ENCODE measurements at regions not wholly inside any gene's neighbourhood (a gene's known extent, or its start where the extent isn't known, plus 50 kb on each side); places are given as distances from the start of the nearest gene placed in this dataset.

DNA sequence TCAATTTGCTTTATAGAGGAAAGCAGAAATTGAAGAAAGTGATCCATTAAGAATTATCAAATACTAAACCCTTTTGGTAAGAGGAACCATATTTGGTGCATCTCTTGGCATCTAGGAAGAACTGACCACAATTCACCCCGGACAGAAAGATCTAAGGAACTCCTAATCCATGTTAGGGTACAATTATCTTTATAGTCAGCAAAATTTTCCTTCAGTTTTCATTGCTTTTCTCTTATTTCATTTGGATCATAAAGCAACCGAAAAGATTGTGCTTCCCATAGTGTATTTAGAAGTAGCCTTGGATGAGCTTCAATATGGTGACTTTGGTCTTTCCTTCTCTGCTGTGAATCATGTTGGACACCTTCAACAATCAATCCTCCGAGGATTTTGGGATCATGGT lies 50.1 kb upstream of the IGFBP5 start:
- Histone ChIP-seq H3K4me3 (ENCODE audit: low read depth in 2 of 2, low read length in 1 of 2) (no peak overlapping the region), H3K4me2 (no peak overlapping the region), H3F3A (replicated peaks; ENCODE audit: insufficient read depth) (no peaks in the 10 kb centered on the region), H3K27me3 (ENCODE audit: insufficient read depth) (0 out of 2 replicates have a peak, but pooled peaks cover 12% of the 10 kb centered on the region), H3K4me1 (ENCODE audit: control insufficient read depth in 1 of 2, insufficient read depth in 2 of 2, low read depth in 1 of 2, low read length in 1 of 2) (peaks cover 0 to 2% of the 10 kb centered on the region in 2 experiments; a peak in 1 of 4 replicates), H3K9me3 (no peaks in the 10 kb centered on the region), H3K9me2 (no peaks in the 10 kb centered on the region), H3K36me3 (replicated peaks in 1 of 2; ENCODE audit: control insufficient read depth in 1 of 2, insufficient read depth in 2 of 2, low read length in 1 of 2) (no peaks in the 10 kb centered on the region), H3K27ac (ENCODE audit: low read depth in 2 of 2, low read length in 1 of 2) (no peak overlapping the region), H3K9ac (no peak overlapping the region), H3K79me2 (ENCODE audit: insufficient read depth) (no peaks in the 10 kb centered on the region), H4K20me1 (ENCODE audit: insufficient read depth) (no peaks in the 10 kb centered on the region), H2AFZ (ENCODE audit: low read depth) (no peak overlapping the region)
- DNase-seq, result no peak
- 29% methylated on average over 3 of the region's 3 CpGs for WGBS (ENCODE audit: low lambda C conversion rate)
- TF ChIP-seq MEF2A (IDR thresholded peaks at IDR 0.05; ENCODE audit: borderline replicate concordance, low read depth), result no peak
- TF ChIP-seq, protein P1, sequence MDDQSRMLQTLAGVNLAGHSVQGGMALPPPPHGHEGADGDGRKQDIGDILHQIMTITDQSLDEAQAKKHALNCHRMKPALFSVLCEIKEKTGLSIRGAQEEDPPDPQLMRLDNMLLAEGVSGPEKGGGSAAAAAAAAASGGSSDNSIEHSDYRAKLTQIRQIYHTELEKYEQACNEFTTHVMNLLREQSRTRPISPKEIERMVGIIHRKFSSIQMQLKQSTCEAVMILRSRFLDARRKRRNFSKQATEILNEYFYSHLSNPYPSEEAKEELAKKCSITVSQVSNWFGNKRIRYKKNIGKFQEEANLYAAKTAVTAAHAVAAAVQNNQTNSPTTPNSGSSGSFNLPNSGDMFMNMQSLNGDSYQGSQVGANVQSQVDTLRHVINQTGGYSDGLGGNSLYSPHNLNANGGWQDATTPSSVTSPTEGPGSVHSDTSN (IDR thresholded peaks at IDR 0.05), result no peak
- TF ChIP-seq, protein P2, sequence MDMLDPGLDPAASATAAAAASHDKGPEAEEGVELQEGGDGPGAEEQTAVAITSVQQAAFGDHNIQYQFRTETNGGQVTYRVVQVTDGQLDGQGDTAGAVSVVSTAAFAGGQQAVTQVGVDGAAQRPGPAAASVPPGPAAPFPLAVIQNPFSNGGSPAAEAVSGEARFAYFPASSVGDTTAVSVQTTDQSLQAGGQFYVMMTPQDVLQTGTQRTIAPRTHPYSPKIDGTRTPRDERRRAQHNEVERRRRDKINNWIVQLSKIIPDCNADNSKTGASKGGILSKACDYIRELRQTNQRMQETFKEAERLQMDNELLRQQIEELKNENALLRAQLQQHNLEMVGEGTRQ (IDR thresholded peaks at IDR 0.05; ENCODE audit: borderline replicate concordance, low read depth, low read length), result no peak
- no peak for TF ChIP-seq TAF1 (IDR thresholded peaks at IDR 0.05; ENCODE audit: borderline replicate concordance, low read depth, low read length)
- no peak for TF ChIP-seq JUND (IDR thresholded peaks at IDR 0.05)
- no peak for TF ChIP-seq EP300 (IDR thresholded peaks at IDR 0.05; ENCODE audit: borderline replicate concordance in 1 of 2, low read depth in 1 of 2, low read length in 1 of 2)
- no peak for TF ChIP-seq SIN3A (IDR thresholded peaks at IDR 0.05; ENCODE audit: borderline replicate concordance, low read depth, low read length)
- no peak for TF ChIP-seq CHD2 (IDR thresholded peaks at IDR 0.05; ENCODE audit: low read length, partially characterized antibody)
- no peak for TF ChIP-seq NFIC (IDR thresholded peaks at IDR 0.05; ENCODE audit: borderline replicate concordance)
- TF ChIP-seq, protein P3, sequence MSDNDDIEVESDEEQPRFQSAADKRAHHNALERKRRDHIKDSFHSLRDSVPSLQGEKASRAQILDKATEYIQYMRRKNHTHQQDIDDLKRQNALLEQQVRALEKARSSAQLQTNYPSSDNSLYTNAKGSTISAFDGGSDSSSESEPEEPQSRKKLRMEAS (IDR thresholded peaks at IDR 0.05; ENCODE audit: low read depth), result no peak
- no peak for TF ChIP-seq TCF12 (IDR thresholded peaks at IDR 0.05)
- TF ChIP-seq, protein P4, sequence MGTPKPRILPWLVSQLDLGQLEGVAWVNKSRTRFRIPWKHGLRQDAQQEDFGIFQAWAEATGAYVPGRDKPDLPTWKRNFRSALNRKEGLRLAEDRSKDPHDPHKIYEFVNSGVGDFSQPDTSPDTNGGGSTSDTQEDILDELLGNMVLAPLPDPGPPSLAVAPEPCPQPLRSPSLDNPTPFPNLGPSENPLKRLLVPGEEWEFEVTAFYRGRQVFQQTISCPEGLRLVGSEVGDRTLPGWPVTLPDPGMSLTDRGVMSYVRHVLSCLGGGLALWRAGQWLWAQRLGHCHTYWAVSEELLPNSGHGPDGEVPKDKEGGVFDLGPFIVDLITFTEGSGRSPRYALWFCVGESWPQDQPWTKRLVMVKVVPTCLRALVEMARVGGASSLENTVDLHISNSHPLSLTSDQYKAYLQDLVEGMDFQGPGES (IDR thresholded peaks at IDR 0.05; ENCODE audit: low read depth, low read length), result no peak
- TF ChIP-seq RFX5 (IDR thresholded peaks at IDR 0.05; ENCODE audit: low read length), result no peak
- TF ChIP-seq MXI1 (IDR thresholded peaks at IDR 0.05; ENCODE audit: low read depth, low read length), result no peak
- TF ChIP-seq, protein P5, sequence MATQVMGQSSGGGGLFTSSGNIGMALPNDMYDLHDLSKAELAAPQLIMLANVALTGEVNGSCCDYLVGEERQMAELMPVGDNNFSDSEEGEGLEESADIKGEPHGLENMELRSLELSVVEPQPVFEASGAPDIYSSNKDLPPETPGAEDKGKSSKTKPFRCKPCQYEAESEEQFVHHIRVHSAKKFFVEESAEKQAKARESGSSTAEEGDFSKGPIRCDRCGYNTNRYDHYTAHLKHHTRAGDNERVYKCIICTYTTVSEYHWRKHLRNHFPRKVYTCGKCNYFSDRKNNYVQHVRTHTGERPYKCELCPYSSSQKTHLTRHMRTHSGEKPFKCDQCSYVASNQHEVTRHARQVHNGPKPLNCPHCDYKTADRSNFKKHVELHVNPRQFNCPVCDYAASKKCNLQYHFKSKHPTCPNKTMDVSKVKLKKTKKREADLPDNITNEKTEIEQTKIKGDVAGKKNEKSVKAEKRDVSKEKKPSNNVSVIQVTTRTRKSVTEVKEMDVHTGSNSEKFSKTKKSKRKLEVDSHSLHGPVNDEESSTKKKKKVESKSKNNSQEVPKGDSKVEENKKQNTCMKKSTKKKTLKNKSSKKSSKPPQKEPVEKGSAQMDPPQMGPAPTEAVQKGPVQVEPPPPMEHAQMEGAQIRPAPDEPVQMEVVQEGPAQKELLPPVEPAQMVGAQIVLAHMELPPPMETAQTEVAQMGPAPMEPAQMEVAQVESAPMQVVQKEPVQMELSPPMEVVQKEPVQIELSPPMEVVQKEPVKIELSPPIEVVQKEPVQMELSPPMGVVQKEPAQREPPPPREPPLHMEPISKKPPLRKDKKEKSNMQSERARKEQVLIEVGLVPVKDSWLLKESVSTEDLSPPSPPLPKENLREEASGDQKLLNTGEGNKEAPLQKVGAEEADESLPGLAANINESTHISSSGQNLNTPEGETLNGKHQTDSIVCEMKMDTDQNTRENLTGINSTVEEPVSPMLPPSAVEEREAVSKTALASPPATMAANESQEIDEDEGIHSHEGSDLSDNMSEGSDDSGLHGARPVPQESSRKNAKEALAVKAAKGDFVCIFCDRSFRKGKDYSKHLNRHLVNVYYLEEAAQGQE (IDR thresholded peaks at IDR 0.05; ENCODE audit: low read depth, low read length), result no peak
- TF ChIP-seq, protein P6, sequence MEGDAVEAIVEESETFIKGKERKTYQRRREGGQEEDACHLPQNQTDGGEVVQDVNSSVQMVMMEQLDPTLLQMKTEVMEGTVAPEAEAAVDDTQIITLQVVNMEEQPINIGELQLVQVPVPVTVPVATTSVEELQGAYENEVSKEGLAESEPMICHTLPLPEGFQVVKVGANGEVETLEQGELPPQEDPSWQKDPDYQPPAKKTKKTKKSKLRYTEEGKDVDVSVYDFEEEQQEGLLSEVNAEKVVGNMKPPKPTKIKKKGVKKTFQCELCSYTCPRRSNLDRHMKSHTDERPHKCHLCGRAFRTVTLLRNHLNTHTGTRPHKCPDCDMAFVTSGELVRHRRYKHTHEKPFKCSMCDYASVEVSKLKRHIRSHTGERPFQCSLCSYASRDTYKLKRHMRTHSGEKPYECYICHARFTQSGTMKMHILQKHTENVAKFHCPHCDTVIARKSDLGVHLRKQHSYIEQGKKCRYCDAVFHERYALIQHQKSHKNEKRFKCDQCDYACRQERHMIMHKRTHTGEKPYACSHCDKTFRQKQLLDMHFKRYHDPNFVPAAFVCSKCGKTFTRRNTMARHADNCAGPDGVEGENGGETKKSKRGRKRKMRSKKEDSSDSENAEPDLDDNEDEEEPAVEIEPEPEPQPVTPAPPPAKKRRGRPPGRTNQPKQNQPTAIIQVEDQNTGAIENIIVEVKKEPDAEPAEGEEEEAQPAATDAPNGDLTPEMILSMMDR (IDR thresholded peaks at IDR 0.05), result no peak
- TF ChIP-seq, protein P7, sequence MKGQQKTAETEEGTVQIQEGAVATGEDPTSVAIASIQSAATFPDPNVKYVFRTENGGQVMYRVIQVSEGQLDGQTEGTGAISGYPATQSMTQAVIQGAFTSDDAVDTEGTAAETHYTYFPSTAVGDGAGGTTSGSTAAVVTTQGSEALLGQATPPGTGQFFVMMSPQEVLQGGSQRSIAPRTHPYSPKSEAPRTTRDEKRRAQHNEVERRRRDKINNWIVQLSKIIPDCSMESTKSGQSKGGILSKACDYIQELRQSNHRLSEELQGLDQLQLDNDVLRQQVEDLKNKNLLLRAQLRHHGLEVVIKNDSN (IDR thresholded peaks at IDR 0.05; ENCODE audit: borderline replicate concordance, low read depth), result no peak
- TF ChIP-seq SMC3 (IDR thresholded peaks at IDR 0.05; ENCODE audit: low read depth, low read length), result no peak
- no peak for TF ChIP-seq TEAD4 (IDR thresholded peaks at IDR 0.05; ENCODE audit: borderline replicate concordance, insufficient read depth)
- CTCF ChIA-PET, result interaction anchor here (1.7 kb wide), 1 partner anchor 10 kb away, joined by 3 read pairs; no protein-coding TSS in a partner anchor
- POLR2A ChIA-PET, result no interaction called here
